HG02610 (cell line): ENCODE measurements at regions not wholly inside any gene's neighbourhood (a gene's known extent, or its start where the extent isn't known, plus 50 kb on each side); places are given as distances from the start of the nearest gene placed in this dataset.
"Not testable (repeated sequence)": the region's sequence is repeated elsewhere in the genome, so short reads cannot be mapped to it uniquely, and the experiment has no call there.

Experiments used
- ATAC-seq: cut with Tn5 transposase; IDR thresholded peaks from one replicate; pipeline ENCODE4 v1.9.1; 2021; ENCODE audit warnings: mild to moderate bottlenecking, moderate library complexity; ENCODE audit not compliant: unreplicated experiment

DNA sequence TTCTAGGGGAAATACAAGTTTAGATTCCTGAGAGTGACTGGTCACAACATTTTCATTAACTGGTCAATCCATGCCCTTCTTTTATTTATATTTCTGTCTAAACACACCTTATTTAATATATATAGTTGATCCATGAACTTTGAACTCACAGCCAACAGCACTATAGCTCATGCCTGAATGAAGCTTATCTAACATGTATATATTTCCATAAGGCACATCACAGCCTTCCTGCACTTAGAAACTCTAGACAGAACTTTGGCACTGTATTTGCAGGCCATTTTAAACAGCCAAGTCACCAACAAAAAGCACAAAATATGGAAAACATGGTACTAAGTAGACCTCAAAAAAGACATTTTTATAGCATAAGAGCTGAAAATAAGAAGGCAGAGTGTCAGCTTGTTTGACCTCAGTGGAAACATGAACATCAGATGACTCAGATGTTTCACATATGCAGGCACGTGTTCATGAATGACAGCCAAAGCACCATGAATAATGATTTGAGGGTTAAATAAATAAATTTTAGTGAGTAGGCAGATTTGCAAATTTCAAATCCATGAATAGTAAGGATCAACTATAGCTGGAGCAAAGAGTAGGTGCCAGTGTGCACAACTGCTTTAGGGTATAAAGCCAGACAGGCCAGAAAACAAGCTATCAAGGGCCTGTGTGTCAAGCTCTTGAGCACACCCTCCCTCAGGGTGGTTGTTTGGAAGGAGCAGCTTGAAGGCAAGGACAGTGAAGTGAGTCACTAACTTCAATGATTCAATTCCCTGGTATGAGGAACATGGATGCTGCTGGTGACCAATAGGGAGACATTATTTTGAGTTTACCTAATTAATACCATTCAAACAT lies 88.9 kb upstream of the NT5E start:
- ATAC-seq, result peak; percentile 71

- ATAC-seq, result no peak
Measured at GRCh38 chr6:85357651-85358050, 92.2 kb upstream of the NT5E start.

GRCh38 chr6:85356743-85357142 lies 93.1 kb upstream of the NT5E start:
- not testable (repeated sequence) for ATAC-seq

GRCh38 chr6:85355816-85356215 lies 94.1 kb upstream of the NT5E start:
- no peak for ATAC-seq

GRCh38 chr6:85354761-85355618 lies 94.9 kb upstream of the NT5E start:
- ATAC-seq, result peak; percentile 82

DNA sequence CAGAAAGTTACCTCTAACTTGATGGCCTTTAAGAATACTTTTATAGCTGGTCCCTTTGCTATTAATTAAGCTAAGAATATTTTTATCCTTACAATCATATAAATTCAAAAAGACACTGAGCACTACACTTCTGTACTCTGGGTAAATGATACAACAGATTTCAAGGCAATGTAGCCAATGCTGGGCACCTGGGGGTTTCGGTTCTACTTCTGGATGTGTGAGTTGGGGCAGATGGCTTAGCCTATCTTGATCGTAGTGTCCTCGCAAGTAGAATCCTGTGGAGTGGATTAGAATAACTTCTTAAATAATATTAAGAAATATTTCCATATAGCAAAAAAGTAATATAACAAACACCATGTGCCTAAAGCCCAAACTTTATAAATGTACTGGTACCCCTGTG lies 96.9 kb upstream of the NT5E start:
- no peak for ATAC-seq

DNA sequence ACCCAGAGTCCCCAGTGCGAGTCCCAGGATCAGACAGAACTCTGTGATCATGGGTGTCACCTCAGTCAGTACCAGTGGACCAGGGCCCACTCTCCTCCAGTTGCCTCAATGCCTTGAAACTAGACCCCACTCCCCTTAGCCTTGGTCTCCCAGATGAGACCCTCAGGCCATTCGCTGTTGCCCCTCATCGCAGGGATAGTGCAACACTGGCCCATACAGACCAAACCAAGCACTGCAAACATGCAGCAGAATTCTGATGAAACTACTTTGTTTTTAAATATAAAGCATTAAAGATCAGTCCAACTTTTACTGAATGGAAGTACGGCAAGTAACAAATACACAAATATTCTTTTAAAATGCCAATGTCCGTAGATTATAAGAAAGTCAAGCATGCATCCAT lies 101.2 kb upstream of the NT5E start:
- ATAC-seq, result no peak

DNA sequence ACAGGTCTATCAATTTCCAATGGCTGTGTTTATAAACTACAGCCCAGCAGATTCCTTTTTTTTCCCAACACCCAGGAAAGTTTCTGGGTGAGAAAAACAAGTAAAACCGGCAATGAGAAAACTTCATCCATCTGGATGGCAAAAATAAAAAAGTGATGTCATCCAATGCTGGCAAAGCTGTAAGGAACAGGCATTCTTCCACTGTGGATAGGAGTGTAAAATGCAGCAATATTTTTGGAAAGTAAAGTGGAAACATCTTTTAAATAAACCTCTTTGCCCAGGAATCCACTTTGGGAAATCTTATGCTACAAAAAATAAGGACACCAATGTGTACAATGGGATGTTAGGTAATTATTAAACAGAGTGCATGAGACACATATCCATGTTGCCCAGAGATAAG lies 102.1 kb upstream of the NT5E start:
- no peak for ATAC-seq

DNA sequence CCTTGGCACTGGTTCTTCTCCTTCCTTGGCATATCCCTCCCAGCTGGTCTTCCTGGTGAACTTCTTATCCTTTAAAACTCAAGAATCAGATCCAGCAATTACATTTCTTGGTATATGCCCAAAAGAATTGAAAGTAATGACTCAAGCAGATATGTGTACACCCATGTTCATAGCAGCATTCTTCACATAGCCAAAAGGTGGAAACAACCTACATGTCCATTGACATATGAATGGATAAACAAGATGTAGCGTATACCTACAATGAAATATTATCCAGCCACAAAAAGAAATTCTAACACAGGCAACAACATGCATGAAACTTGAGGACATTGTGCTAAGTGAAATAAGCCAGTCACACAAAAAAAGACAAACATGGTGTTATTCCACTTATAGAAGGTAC lies 103.7 kb upstream of the NT5E start:
- no peak for ATAC-seq

- no peak for ATAC-seq
Measured at GRCh38 chr6:85344996-85345395, 104.9 kb upstream of the NT5E start.

DNA sequence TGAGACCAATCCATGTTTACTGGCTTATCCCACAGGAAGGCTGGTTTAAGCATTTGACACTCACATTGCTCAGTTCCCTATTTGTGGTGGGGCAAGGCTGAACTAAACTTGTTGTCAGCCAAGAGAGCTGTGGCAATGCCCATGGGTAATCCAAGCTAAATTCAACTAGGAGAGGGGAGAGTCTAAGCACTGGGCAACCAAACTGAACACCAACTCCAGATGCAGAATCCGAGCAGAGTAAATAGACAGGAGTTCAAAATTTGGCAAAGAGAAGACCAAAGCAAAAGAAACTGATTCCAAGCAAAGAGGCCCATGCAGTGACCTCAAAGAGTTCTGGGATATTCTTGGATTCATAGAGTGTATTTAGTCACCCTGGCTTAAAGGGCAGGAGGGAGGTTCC lies 106.5 kb upstream of the NT5E start:
- no peak for ATAC-seq

DNA sequence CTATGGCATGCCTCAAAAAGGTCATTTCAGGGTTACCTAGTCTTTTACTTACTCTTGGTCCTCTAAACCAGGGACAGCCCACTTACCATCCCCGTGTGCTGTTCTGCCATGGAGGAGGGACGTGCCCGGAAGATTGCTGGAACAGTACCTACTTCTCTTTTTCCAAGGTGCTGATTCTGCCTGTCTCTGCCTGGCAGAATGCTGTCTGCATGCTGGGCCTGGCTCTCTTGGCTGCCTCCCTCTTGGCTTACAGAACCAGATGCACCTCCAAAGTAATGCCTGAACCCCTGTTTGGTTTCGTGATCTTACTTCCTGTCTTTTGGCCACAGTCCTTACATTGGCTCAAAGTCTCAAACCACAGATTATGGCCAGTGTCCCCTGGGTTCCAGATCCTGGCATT lies 120.7 kb upstream of the NT5E start:
- ATAC-seq, result no peak

DNA sequence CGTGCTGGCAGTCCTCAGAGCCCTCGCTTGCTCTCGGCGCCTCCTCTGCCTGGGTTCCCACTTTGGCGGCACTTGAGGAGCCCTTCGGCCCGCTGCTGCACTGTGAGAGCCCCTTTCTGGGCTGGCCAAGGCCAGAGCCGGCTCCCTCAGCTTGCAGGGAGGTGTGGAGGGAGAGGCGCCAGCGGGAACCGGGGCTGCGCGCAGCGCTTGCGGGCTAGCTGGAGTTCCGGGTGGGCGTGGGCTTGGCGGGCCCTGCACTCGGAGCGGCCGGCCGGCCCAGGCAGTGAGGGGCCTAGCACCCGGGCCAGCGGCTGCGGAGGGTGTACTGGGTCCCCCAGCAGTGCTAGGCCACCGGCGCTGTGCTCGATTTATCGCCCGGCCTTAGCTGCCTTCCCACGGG lies 124.1 kb upstream of the NT5E start:
- ATAC-seq, result not testable (repeated sequence)

DNA sequence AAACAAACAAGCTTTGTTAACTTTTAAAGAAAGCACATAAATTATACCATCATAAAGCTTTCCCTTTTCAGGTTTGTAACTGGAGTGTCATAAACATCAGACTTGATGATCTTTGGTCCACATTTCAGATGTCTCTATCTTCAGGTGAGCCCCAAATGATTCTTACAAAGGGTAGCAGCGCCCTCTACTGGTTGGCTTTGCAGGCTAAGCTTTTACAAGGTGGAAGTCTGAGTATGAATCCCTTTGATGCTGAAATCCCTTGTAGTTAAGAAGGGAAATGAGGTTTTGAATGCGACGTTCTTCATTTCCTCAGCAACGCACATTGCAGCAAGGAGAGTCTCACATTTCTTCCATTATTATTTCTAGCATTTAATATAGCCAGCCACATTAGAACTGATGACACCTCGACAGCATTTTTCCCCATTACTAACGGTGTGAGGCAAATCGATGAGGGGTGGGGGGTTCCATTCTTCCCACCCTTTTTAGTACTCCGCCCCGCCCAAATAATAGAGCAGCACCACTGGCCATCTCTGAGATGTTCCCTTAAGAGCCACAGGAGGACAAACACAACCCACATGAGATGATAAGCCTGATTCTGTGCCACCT lies 126.3 kb upstream of the NT5E start:
- ATAC-seq, result peak; percentile 85

DNA sequence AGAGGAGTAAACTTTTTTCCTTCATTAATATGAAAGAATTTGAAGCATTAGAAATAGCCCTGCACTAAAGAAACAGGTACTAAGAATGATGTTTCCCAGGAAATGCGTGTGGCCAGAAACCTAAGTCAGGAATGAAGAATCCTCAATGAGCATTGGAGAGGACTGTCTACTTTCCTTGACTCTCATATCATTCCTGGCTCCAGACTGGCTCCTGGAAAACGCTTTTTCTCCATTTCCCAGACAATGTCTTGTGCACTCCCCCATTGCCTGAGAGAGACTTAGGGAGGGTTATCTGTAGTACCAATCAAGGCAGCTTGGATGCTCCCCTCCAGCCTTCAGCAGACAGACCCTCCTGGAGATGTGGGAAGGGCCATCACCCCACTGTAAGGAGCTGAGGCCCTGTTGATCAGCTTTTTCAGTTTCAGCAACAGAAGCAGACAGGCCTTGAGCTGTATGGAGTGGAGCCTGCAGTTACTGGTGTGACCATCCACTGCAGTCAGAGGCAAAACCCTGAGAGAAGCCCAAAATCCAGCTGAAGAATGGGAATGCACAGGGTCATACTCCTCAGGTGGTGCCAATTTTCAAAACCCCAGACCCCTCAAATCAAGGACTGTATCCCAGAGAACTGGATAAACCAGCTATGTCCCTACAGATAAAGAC lies 127.3 kb upstream of the NT5E start:
- ATAC-seq, result no peak

- ATAC-seq, result no peak
Measured at GRCh38 chr6:85321906-85322305, 128.0 kb upstream of the NT5E start.

- ATAC-seq, result no peak
Measured at GRCh38 chr6:85314586-85314985, 135.3 kb upstream of the NT5E start.

DNA sequence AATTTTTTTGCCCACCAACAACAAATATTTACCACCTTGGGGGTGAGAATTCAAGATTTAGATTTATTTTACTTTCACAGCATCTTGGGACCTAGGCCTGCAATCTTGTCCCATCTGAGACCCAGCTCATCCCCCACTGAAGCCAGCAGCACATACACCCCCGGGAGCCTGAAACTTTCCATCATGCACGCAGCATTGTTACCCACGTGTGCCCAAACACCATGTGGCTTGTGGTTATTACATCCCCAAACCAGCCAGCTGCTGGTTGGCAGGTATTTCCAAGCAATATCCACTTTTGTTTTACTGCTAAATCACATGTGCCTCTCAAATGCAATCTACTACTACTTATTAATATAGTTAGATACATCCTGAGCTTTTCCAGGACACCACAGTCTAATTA lies 149.3 kb upstream of the NT5E start:
- ATAC-seq, result no peak

DNA sequence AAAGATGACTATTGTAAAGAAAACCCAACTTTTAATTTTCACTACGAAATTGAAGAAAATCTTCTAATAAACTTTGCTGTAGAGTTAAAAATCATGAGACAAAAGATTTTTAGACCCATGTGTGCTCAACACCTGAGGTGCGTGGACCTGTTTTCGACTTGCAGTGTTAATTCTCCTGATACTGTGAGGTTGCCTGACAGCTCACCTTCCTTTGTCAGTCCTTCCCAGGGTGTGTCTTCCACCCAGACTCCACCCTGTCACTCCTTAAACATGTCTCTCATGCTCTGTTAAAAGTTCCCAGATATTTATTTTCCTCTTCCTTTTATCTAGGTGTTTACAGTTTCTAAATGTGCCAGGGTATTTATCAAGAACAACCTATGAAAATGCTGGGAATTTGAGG lies 151.3 kb upstream of the NT5E start:
- no peak for ATAC-seq

DNA sequence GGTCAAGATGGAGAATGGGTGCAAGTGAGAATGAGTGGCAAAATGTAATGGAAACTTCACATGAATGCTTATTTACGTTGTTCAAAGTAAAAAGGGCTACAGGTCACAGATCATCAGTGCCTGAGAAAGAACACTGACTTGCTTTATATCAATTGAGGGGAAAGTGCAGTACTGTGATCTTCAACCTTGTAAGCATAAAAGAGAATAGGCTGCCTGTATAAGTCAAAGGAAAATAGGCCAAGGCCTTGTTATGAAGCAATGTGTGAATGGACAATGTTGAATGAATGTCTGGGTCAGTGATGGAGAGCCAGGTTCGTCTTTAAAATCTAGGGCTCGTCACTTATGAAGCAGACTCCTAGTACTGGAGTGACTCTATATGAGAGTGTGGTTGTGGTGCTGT lies 158.6 kb upstream of the NT5E start:
- no peak for ATAC-seq

GRCh38 chr6:85287654-85288053 lies 162.2 kb upstream of the NT5E start:
- no peak for ATAC-seq
